ENCODE measurements at regions not wholly inside any gene's neighbourhood (a gene's known extent, or its start where the extent isn't known, plus 50 kb on each side); places are given as distances from the start of the nearest gene placed in this dataset.

DNA sequence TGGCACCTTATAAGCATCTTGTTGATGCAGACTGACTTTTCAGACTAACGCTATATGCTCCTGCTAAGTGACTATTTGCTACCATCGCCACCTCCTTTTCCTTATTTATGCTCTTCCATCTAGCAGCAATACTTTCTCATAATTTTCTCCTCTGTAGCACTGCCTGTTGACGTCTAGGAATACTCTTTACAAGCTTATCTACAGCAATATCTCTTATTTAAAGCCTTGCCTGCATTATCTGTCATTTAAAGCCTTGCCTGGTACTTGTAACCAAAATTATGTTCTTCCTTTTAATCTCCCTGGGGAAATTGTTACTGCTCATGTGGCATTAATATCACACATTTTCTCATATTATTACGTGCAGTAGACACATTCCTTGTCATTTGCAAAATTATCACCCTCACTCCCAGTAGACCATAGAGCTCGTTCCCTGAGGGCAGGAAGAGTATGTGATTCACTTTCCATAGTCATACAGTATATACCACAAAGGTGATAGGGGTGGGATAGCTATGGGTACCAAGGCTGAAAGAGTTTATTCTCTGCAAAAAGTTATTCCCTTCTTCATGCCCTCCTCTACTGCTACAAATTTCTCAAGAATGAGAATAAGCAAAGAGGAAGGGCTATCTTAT, 359.7 kb upstream of the PCDH15 start:
- no peak overlapping the region for H3K27ac ChIP-seq

DNA sequence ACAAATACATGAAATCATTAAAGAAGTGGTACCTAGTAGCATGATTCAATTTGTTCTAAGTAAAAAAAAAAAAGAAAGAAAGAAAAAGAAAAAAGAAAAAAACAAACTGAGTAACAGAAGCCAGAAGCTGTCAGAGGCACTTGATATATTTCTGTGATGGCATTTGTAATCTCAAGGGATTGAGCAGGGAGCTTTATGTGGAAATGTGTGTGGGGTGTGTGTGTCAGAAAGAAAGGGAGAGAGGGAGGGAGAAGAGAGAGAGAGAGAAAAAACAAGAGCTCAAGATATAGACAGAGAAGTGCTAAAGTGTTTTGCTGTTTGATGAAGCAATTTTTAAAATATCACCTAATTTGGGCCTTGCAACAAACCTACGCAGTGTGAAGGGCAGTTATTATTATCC, 357.6 kb upstream of the PCDH15 start:
- Histone ChIP-seq H3K27me3 (no peaks in the 10 kb centered on the region), H3K4me3 (no peak overlapping the region), H3K4me1 (no peaks in the 10 kb centered on the region), H3K27ac (no peak overlapping the region), H3K9me3 (no peaks in the 10 kb centered on the region), H3K36me3 (no peaks in the 10 kb centered on the region)
- TF ChIP-seq POLR2AphosphoS5 (IDR thresholded peaks at IDR 0.05) = no peak
- no peak for TF ChIP-seq POLR2A (IDR thresholded peaks at IDR 0.05)
- no peak for TF ChIP-seq EP300 (IDR thresholded peaks at IDR 0.05)
- TF ChIP-seq, protein P1, sequence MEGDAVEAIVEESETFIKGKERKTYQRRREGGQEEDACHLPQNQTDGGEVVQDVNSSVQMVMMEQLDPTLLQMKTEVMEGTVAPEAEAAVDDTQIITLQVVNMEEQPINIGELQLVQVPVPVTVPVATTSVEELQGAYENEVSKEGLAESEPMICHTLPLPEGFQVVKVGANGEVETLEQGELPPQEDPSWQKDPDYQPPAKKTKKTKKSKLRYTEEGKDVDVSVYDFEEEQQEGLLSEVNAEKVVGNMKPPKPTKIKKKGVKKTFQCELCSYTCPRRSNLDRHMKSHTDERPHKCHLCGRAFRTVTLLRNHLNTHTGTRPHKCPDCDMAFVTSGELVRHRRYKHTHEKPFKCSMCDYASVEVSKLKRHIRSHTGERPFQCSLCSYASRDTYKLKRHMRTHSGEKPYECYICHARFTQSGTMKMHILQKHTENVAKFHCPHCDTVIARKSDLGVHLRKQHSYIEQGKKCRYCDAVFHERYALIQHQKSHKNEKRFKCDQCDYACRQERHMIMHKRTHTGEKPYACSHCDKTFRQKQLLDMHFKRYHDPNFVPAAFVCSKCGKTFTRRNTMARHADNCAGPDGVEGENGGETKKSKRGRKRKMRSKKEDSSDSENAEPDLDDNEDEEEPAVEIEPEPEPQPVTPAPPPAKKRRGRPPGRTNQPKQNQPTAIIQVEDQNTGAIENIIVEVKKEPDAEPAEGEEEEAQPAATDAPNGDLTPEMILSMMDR (IDR thresholded peaks at IDR 0.05) = no peak
- DNase-seq = no peak
- intact Hi-C loops (cut with DNase I) = no loop called here
- WGBS, 2 donors = 48 to 63% methylated on average over 1 of the region's 1 CpG

More for the DNA sequence above, 359.7 kb upstream of the PCDH15 start:
- no peak for DNase-seq
- H3K4me1 ChIP-seq = no peaks in the 10 kb centered on the region
- H3K4me3 ChIP-seq = no peak overlapping the region
- no peaks in the 10 kb centered on the region for H3K27me3 ChIP-seq
- no peaks in the 10 kb centered on the region for H3K36me3 ChIP-seq
- intact Hi-C loops (cut with DNase I) = no loop called here
- 52 to 69% methylated on average over 5 of the region's 5 CpGs for WGBS, 2 donors
- no peaks in the 10 kb centered on the region for H3K9me3 ChIP-seq
- TF ChIP-seq EP300 (IDR thresholded peaks at IDR 0.05) = no peak
- no peak for TF ChIP-seq POLR2A (IDR thresholded peaks at IDR 0.05)
- TF ChIP-seq, protein P1 (IDR thresholded peaks at IDR 0.05) = no peak
- no peak for TF ChIP-seq POLR2AphosphoS5 (IDR thresholded peaks at IDR 0.05)

DNA sequence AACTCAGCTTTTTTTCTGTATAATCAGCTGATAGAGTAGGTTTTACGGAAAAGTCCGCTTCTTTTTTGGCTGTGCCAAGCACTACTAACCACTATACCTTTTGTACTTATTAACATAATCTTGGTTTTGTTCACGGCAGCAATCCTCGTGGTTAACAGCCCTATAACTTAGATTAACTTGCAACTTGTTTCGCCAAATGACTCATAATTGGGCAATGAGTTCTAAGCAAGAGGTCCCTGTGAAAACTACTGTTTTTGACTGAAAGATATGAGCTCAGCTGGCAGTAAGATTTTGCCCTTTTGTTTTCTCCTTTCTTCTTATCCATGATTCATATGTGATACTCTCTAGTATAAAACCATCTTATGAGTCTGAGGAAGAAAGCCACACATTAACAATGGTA, 345.0 kb upstream of the PCDH15 start:
- H3K4me1 ChIP-seq = no peaks in the 10 kb centered on the region
- H3K27ac ChIP-seq = no peak overlapping the region
- H3K36me3 ChIP-seq = no peaks in the 10 kb centered on the region
- WGBS, 2 donors = 26 to 55% methylated on average over 5 of the region's 5 CpGs
- H3K27me3 ChIP-seq = no peaks in the 10 kb centered on the region
- H3K9me3 ChIP-seq = no peaks in the 10 kb centered on the region
- TF ChIP-seq EP300 (IDR thresholded peaks at IDR 0.05) (no peak), POLR2AphosphoS5 (IDR thresholded peaks at IDR 0.05) (no peak), POLR2A (IDR thresholded peaks at IDR 0.05) (no peak)
- TF ChIP-seq, protein P1 (IDR thresholded peaks at IDR 0.05) = no peak
- no peak overlapping the region for H3K4me3 ChIP-seq
- intact Hi-C loops (cut with DNase I) = no loop called here
- DNase-seq = no peak

DNA sequence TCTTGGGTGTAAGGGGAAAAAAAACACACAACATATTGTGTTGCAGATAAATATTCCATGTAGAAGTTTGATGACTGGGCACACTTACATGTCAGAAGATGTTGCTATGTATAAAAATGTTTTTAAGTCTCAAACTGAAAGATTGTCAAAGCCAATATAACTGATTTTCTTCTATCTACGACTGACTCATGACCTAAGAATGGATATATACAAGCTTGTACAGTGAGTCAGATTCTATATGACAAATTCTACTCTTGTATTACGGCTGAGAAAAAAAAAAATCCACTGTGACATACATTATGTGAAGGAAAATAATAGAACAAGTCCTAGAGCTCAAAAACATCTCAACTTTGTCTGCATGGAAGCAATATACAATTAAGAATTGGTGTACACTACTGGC, 343.0 kb upstream of the PCDH15 start:
- TF ChIP-seq POLR2AphosphoS5 (IDR thresholded peaks at IDR 0.05) = no peak
- TF ChIP-seq, protein P1 (IDR thresholded peaks at IDR 0.05) = no peak
- no peak for TF ChIP-seq EP300 (IDR thresholded peaks at IDR 0.05)
- TF ChIP-seq POLR2A (IDR thresholded peaks at IDR 0.05) = no peak

DNA sequence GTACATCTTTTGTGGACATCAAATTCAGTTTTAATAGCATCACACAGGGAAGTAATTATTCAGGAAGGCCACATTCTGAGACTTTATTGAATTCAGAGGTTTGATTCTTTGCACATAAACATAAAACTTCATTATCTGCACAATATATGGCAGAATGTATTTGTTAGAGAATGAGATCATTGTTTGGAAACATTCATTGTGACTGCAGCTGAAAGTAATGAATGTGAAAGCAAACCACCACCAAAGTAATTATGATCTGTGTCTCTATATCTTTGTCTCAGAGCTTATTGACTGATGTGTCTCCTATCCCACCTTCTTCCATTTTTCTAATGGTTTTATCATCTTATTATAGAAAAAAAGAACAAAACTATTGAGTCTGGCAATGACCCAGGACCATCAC, 340.9 kb upstream of the PCDH15 start:
- Histone ChIP-seq H3K27me3 (no peaks in the 10 kb centered on the region), H3K4me3 (no peak overlapping the region), H3K4me1 (no peaks in the 10 kb centered on the region), H3K36me3 (no peaks in the 10 kb centered on the region), H3K27ac (no peak overlapping the region), H3K9me3 (no peaks in the 10 kb centered on the region)
- no peak for DNase-seq
- no peak for TF ChIP-seq EP300 (IDR thresholded peaks at IDR 0.05)
- TF ChIP-seq, protein P1 (IDR thresholded peaks at IDR 0.05) = no peak
- TF ChIP-seq POLR2AphosphoS5 (IDR thresholded peaks at IDR 0.05) = no peak
- no peak for TF ChIP-seq POLR2A (IDR thresholded peaks at IDR 0.05)
- intact Hi-C loops (cut with DNase I) = no loop called here

More for the DNA sequence above, 343.0 kb upstream of the PCDH15 start:
- WGBS, 2 donors = 84 to 87% methylated on average over 2 of the region's 2 CpGs
- H3K27me3 ChIP-seq = no peaks in the 10 kb centered on the region
- H3K4me1 ChIP-seq = no peaks in the 10 kb centered on the region
- no peak overlapping the region for H3K27ac ChIP-seq
- H3K9me3 ChIP-seq = no peaks in the 10 kb centered on the region
- DNase-seq = no peak
- intact Hi-C loops (cut with DNase I) = no loop called here
- no peaks in the 10 kb centered on the region for H3K36me3 ChIP-seq
- H3K4me3 ChIP-seq = no peak overlapping the region

Measured in sigmoid colon (tissue), 6 donors.